ENCODE measurements at regions not wholly inside any gene's neighbourhood (a gene's known extent, or its start where the extent isn't known, plus 50 kb on each side); places are given as distances from the start of the nearest gene placed in this dataset.

GRCh38 chr10:130998046-130998435 is 313.5 kb downstream of the TCERG1L start:
- Histone ChIP-seq H3K9me3 (ENCODE audit: control insufficient read depth, low read depth, low read length) (peaks cover 5% of the 10 kb centered on the region), H3K27me3 (ENCODE audit: control insufficient read depth, extremely low read depth, insufficient read depth, low read length) (no peaks in the 10 kb centered on the region), H3K4me3 (ENCODE audit: control insufficient read depth in 2 of 3, extremely low read depth in 1 of 3, insufficient read depth in 2 of 3, low read depth in 1 of 3, low read length in 3 of 3) (no peak overlapping the region), H3K36me3 (ENCODE audit: control insufficient read depth in 2 of 2, extremely low read depth in 1 of 2, insufficient read depth in 2 of 2, low read length in 2 of 2) (no peaks in the 10 kb centered on the region), H3K4me2 (ENCODE audit: control insufficient read depth, extremely low read depth, insufficient read depth, low read depth, low read length) (no peak overlapping the region), H3K79me2 (ENCODE audit: control insufficient read depth, insufficient read depth, low read length) (no peaks in the 10 kb centered on the region), H3K4me1 (ENCODE audit: control insufficient read depth, extremely low read depth, insufficient read depth, low read length) (no peaks in the 10 kb centered on the region), H4K20me1 (ENCODE audit: control insufficient read depth, extremely low read depth, insufficient read depth, low read length) (no peaks in the 10 kb centered on the region), H3K9me1 (ENCODE audit: control insufficient read depth, extremely low read depth, insufficient read depth, low read length) (no peaks in the 10 kb centered on the region), H3K9ac (ENCODE audit: control insufficient read depth, extremely low read depth, insufficient read depth, low read length) (no peak overlapping the region), H2AFZ (ENCODE audit: control insufficient read depth, low read length) (no peak overlapping the region), H3K27ac (ENCODE audit: control insufficient read depth, insufficient read depth, low read length) (no peak overlapping the region)
- dilution Hi-C loops (cut with MboI; ENCODE audit: extremely low pct_ligation_motif_present, low sequenced_read_pairs), result no loop called here
- DNase-seq (ENCODE audit: low read depth, low spot score) (no peak), FAIRE-seq (no peak)
- TF ChIP-seq EZH2 (IDR thresholded peaks at IDR 0.05; ENCODE audit: low read length), result no peak
- TF ChIP-seq, protein P1, sequence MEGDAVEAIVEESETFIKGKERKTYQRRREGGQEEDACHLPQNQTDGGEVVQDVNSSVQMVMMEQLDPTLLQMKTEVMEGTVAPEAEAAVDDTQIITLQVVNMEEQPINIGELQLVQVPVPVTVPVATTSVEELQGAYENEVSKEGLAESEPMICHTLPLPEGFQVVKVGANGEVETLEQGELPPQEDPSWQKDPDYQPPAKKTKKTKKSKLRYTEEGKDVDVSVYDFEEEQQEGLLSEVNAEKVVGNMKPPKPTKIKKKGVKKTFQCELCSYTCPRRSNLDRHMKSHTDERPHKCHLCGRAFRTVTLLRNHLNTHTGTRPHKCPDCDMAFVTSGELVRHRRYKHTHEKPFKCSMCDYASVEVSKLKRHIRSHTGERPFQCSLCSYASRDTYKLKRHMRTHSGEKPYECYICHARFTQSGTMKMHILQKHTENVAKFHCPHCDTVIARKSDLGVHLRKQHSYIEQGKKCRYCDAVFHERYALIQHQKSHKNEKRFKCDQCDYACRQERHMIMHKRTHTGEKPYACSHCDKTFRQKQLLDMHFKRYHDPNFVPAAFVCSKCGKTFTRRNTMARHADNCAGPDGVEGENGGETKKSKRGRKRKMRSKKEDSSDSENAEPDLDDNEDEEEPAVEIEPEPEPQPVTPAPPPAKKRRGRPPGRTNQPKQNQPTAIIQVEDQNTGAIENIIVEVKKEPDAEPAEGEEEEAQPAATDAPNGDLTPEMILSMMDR (optimal IDR thresholded peaks at IDR 0.05 in 1 of 3, IDR thresholded peaks at IDR 0.05 in 1 of 3, conservative IDR thresholded peaks at IDR 0.05 in 1 of 3; ENCODE audit: extremely low read depth in 1 of 3, insufficient read depth in 2 of 3, low read length in 3 of 3), result no peak

GRCh38 chr10:130998642-130999041 is 312.9 kb downstream of the TCERG1L start:
- Histone ChIP-seq H3K4me2 (ENCODE audit: control insufficient read depth, extremely low read depth, insufficient read depth, low read depth, low read length) (no peak overlapping the region), H3K27me3 (ENCODE audit: control insufficient read depth, extremely low read depth, insufficient read depth, low read length) (no peaks in the 10 kb centered on the region), H4K20me1 (ENCODE audit: control insufficient read depth, extremely low read depth, insufficient read depth, low read length) (no peaks in the 10 kb centered on the region), H3K4me1 (ENCODE audit: control insufficient read depth, extremely low read depth, insufficient read depth, low read length) (no peaks in the 10 kb centered on the region), H3K27ac (ENCODE audit: control insufficient read depth, insufficient read depth, low read length) (no peak overlapping the region), H3K9me1 (ENCODE audit: control insufficient read depth, extremely low read depth, insufficient read depth, low read length) (no peaks in the 10 kb centered on the region), H2AFZ (ENCODE audit: control insufficient read depth, low read length) (no peak overlapping the region), H3K9me3 (ENCODE audit: control insufficient read depth, low read depth, low read length) (peaks cover 5% of the 10 kb centered on the region), H3K79me2 (ENCODE audit: control insufficient read depth, insufficient read depth, low read length) (no peaks in the 10 kb centered on the region), H3K36me3 (ENCODE audit: control insufficient read depth in 2 of 2, extremely low read depth in 1 of 2, insufficient read depth in 2 of 2, low read length in 2 of 2) (no peaks in the 10 kb centered on the region), H3K9ac (ENCODE audit: control insufficient read depth, extremely low read depth, insufficient read depth, low read length) (no peak overlapping the region), H3K4me3 (ENCODE audit: control insufficient read depth in 2 of 3, extremely low read depth in 1 of 3, insufficient read depth in 2 of 3, low read depth in 1 of 3, low read length in 3 of 3) (no peak overlapping the region)
- DNase-seq (ENCODE audit: low read depth, low spot score), result no peak
- dilution Hi-C loops (cut with MboI; ENCODE audit: extremely low pct_ligation_motif_present, low sequenced_read_pairs), result no loop called here
- no peak for FAIRE-seq
- TF ChIP-seq, protein P1 (optimal IDR thresholded peaks at IDR 0.05 in 1 of 3, IDR thresholded peaks at IDR 0.05 in 1 of 3, conservative IDR thresholded peaks at IDR 0.05 in 1 of 3; ENCODE audit: extremely low read depth in 1 of 3, insufficient read depth in 2 of 3, low read length in 3 of 3), result no peak
- no peak for TF ChIP-seq EZH2 (IDR thresholded peaks at IDR 0.05; ENCODE audit: low read length)
